NOMO-1 (cell line): ENCODE measurements at regions not wholly inside any gene's neighbourhood (a gene's known extent, or its start where the extent isn't known, plus 50 kb on each side); places are given as distances from the start of the nearest gene placed in this dataset.
"Not testable (repeated sequence)": the region's sequence is repeated elsewhere in the genome, so short reads cannot be mapped to it uniquely, and the experiment has no call there.

Experiments
- DNase-seq, 2 experiments: peaks; one replicate each; lab custom pipeline; 2025; ENCODE audit not compliant: unreplicated experiment in 2 of 2; lab: John Stamatoyannopoulos, UW

- DNase-seq, result no peak
Observed at GRCh38 chr2:142299021-142299420, 168.2 kb upstream of the LRP1B start.

GRCh38 chr2:142294225-142294624 lies 163.4 kb upstream of the LRP1B start:
- no peak for DNase-seq

- DNase-seq, result no peak
Observed at GRCh38 chr2:142291969-142292368, 161.2 kb upstream of the LRP1B start.

- no peak for DNase-seq
Observed at GRCh38 chr2:142290931-142291330, 160.1 kb upstream of the LRP1B start.

- no peak for DNase-seq
Observed at GRCh38 chr2:142286618-142287017, 155.8 kb upstream of the LRP1B start.

- no peak for DNase-seq
Observed at GRCh38 chr2:142285480-142285879, 154.7 kb upstream of the LRP1B start.

- DNase-seq, result not testable (repeated sequence)
Observed at GRCh38 chr2:142284336-142284735, 153.5 kb upstream of the LRP1B start.

- no peak for DNase-seq
Observed at GRCh38 chr2:142280831-142281230, 150.0 kb upstream of the LRP1B start.

- DNase-seq, result no peak
Observed at GRCh38 chr2:142270990-142271389, 140.2 kb upstream of the LRP1B start.

GRCh38 chr2:142270291-142270690 lies 139.5 kb upstream of the LRP1B start:
- no peak for DNase-seq

- no peak for DNase-seq
Observed at GRCh38 chr2:142259356-142259755, 128.5 kb upstream of the LRP1B start.

- DNase-seq, result peak; percentile 5 to 39
Observed at GRCh38 chr2:142254031-142254430, 123.2 kb upstream of the LRP1B start.

GRCh38 chr2:142241016-142241415 lies 110.2 kb upstream of the LRP1B start:
- no peak for DNase-seq

- DNase-seq, result no peak
Observed at GRCh38 chr2:142236181-142236580, 105.4 kb upstream of the LRP1B start.

- DNase-seq, result no peak
Observed at GRCh38 chr2:142234741-142235140, 103.9 kb upstream of the LRP1B start.

- DNase-seq, result no peak
Observed at GRCh38 chr2:142223309-142223708, 92.5 kb upstream of the LRP1B start.

GRCh38 chr2:142222715-142223114 lies 91.9 kb upstream of the LRP1B start:
- no peak for DNase-seq

GRCh38 chr2:142220901-142221300 lies 90.1 kb upstream of the LRP1B start:
- no peak for DNase-seq

- no peak for DNase-seq
Observed at GRCh38 chr2:142220239-142220638, 89.4 kb upstream of the LRP1B start.

GRCh38 chr2:142218471-142218870 lies 87.7 kb upstream of the LRP1B start:
- no peak for DNase-seq

GRCh38 chr2:142217804-142218203 lies 87.0 kb upstream of the LRP1B start:
- no peak for DNase-seq

- DNase-seq, result no peak
Observed at GRCh38 chr2:142200062-142200461, 69.2 kb upstream of the LRP1B start.

- DNase-seq, result no peak
Observed at GRCh38 chr2:142199073-142199472, 68.3 kb upstream of the LRP1B start.

GRCh38 chr2:142190805-142191204 lies 60.0 kb upstream of the LRP1B start:
- DNase-seq, result no peak
